Subcutaneous abdominal adipose tissue (tissue), 5 donors: ENCODE measurements at regions not wholly inside any gene's neighbourhood (a gene's known extent, or its start where the extent isn't known, plus 50 kb on each side); places are given as distances from the start of the nearest gene placed in this dataset.
"Not testable (repeated sequence)": the region's sequence is repeated elsewhere in the genome, so short reads cannot be mapped to it uniquely, and the experiment has no call there.

ENCODE experiments used
- H3K27ac ChIP-seq: one replicate; pipeline ENCODE4 v1.7.0; 2013; ENCODE audit warnings: low read depth, mild to moderate bottlenecking, inconsistent platforms, low read length, moderate library complexity
- H3K27me3 ChIP-seq, 5 donors: one replicate each; pipeline ENCODE4 v1.7.0; 2013; ENCODE audit warnings: low read length in 5 of 5, inconsistent platforms in 1 of 5; ENCODE audit not compliant: control insufficient read depth in 5 of 5, insufficient read depth in 4 of 5
- H3K36me3 ChIP-seq, 5 donors: one replicate each; pipeline ENCODE4 v1.7.0; 2013; ENCODE audit warnings: low read length in 5 of 5; ENCODE audit not compliant: control insufficient read depth in 5 of 5, insufficient read depth in 5 of 5
- H3K4me1 ChIP-seq, 5 donors: one replicate each; pipeline ENCODE4 v1.7.0; 2013; ENCODE audit warnings: low read length in 5 of 5, mild to moderate bottlenecking in 3 of 5, moderate library complexity in 1 of 5; ENCODE audit not compliant: control insufficient read depth in 5 of 5, insufficient read depth in 5 of 5
- H3K4me3 ChIP-seq, 5 donors: one replicate each; pipeline ENCODE4 v1.7.0; 2013; ENCODE audit warnings: low read length in 5 of 5, low read depth in 1 of 5
- H3K9ac ChIP-seq, 5 donors: one replicate each; pipeline ENCODE4 v1.7.0; 2013; ENCODE audit warnings: low read length in 5 of 5, mild to moderate bottlenecking in 4 of 5, moderate library complexity in 3 of 5
- H3K9me3 ChIP-seq, 5 donors: one replicate each; pipeline ENCODE4 v1.7.0; 2013; ENCODE audit warnings: low read length in 5 of 5; ENCODE audit not compliant: control insufficient read depth in 5 of 5
- donor health status: healthy.
- donor health status: healthy.
- donor health status: healthy.
- donor health status: healthy.
- donor health status: healthy.

GRCh38 chr4:54999003-54999402, 126.4 kb downstream of the KDR start:
- Histone ChIP-seq H3K27ac (no peak overlapping the region), H3K9me3 (peaks cover 0 to 2% (median 0%) of the 10 kb centered on the region in 5 donors), H3K4me1 (peaks cover 0 to 10% (median 2%) of the 10 kb centered on the region in 5 donors)

GRCh38 chr4:54993473-54994026, 131.8 kb downstream of the KDR start:
- not testable (repeated sequence) for H3K9ac ChIP-seq, H3K36me3 ChIP-seq, H3K4me1 ChIP-seq, H3K4me3 ChIP-seq, H3K27ac ChIP-seq, H3K27me3 ChIP-seq, H3K9me3 ChIP-seq

More at GRCh38 chr4:54999003-54999402, 126.4 kb downstream of the KDR start:
- H3K9ac ChIP-seq, result no peak overlapping the region
- H3K27me3 ChIP-seq, result no peaks in the 10 kb centered on the region
- no peaks in the 10 kb centered on the region for H3K36me3 ChIP-seq
- H3K4me3 ChIP-seq, result no peak overlapping the region

GRCh38 chr4:54992266-54992665, 133.1 kb downstream of the KDR start:
- no peaks in the 10 kb centered on the region for H3K4me1 ChIP-seq
- H3K9me3 ChIP-seq, result peaks cover 3 to 10% (median 5%) of the 10 kb centered on the region in 5 donors
- no peaks in the 10 kb centered on the region for H3K36me3 ChIP-seq
- no peak overlapping the region for H3K4me3 ChIP-seq
- H3K27me3 ChIP-seq, result no peaks in the 10 kb centered on the region
- H3K27ac ChIP-seq, result no peak overlapping the region
- no peak overlapping the region for H3K9ac ChIP-seq

GRCh38 chr4:54988655-54989054, 136.7 kb downstream of the KDR start:
- H3K9me3 ChIP-seq, result peaks cover 3 to 11% (median 10%) of the 10 kb centered on the region in 5 donors
- no peak overlapping the region for H3K4me3 ChIP-seq
- H3K4me1 ChIP-seq, result no peaks in the 10 kb centered on the region
- no peaks in the 10 kb centered on the region for H3K36me3 ChIP-seq
- H3K9ac ChIP-seq, result no peak overlapping the region
- no peak overlapping the region for H3K27ac ChIP-seq
- peaks cover 0 to 2% (median 0%) of the 10 kb centered on the region in 5 donors for H3K27me3 ChIP-seq

GRCh38 chr4:54986095-54986846, 139.1 kb downstream of the KDR start:
- Histone ChIP-seq H3K27me3 (peaks cover 0 to 2% (median 0%) of the 10 kb centered on the region in 5 donors), H3K9ac (no peak overlapping the region), H3K27ac (no peak overlapping the region), H3K9me3 (peaks cover 3 to 11% (median 10%) of the 10 kb centered on the region in 5 donors), H3K4me1 (no peaks in the 10 kb centered on the region), H3K36me3 (no peaks in the 10 kb centered on the region), H3K4me3 (no peak overlapping the region)

GRCh38 chr4:54976682-54977081, 148.7 kb downstream of the KDR start:
- H3K9ac ChIP-seq, result no peak overlapping the region
- no peak overlapping the region for H3K4me3 ChIP-seq
- H3K27me3 ChIP-seq, result no peaks in the 10 kb centered on the region
- H3K4me1 ChIP-seq, result peaks cover 0 to under 1% (median 0%) of the 10 kb centered on the region in 5 donors
- peaks cover 0 to 2% (median 0%) of the 10 kb centered on the region in 5 donors for H3K9me3 ChIP-seq
- no peaks in the 10 kb centered on the region for H3K36me3 ChIP-seq
- no peak overlapping the region for H3K27ac ChIP-seq

- Histone ChIP-seq H3K4me1 (peaks cover 0 to 2% (median 0%) of the 10 kb centered on the region in 5 donors), H3K36me3 (no peaks in the 10 kb centered on the region), H3K4me3 (no peak overlapping the region), H3K27ac (no peak overlapping the region), H3K9ac (no peak overlapping the region), H3K9me3 (peaks cover 0 to 2% (median 0%) of the 10 kb centered on the region in 5 donors), H3K27me3 (no peaks in the 10 kb centered on the region)
Observed at GRCh38 chr4:54976031-54976430, 149.4 kb downstream of the KDR start.

GRCh38 chr4:54973784-54974183, 151.6 kb downstream of the KDR start:
- Histone ChIP-seq H3K27me3 (no peaks in the 10 kb centered on the region), H3K4me1 (peaks cover 0 to 2% (median 0%) of the 10 kb centered on the region in 5 donors), H3K4me3 (no peak overlapping the region), H3K27ac (no peak overlapping the region), H3K36me3 (no peaks in the 10 kb centered on the region), H3K9me3 (no peaks in the 10 kb centered on the region), H3K9ac (no peak overlapping the region)

GRCh38 chr4:54971474-54971950, 153.9 kb downstream of the KDR start:
- Histone ChIP-seq H3K9me3 (no peaks in the 10 kb centered on the region), H3K4me3 (no peak overlapping the region), H3K27ac (no peak overlapping the region), H3K36me3 (no peaks in the 10 kb centered on the region), H3K4me1 (peaks cover 0 to 2% (median 0%) of the 10 kb centered on the region in 5 donors), H3K9ac (no peak overlapping the region), H3K27me3 (no peaks in the 10 kb centered on the region)

- peaks cover 0 to 2% (median 0%) of the 10 kb centered on the region in 5 donors for H3K4me1 ChIP-seq
- no peak overlapping the region for H3K9ac ChIP-seq
- H3K36me3 ChIP-seq, result no peaks in the 10 kb centered on the region
- no peak overlapping the region for H3K4me3 ChIP-seq
- H3K27ac ChIP-seq, result no peak overlapping the region
- H3K9me3 ChIP-seq, result no peaks in the 10 kb centered on the region
- H3K27me3 ChIP-seq, result no peaks in the 10 kb centered on the region
Observed at GRCh38 chr4:54967289-54967688, 158.1 kb downstream of the KDR start.
